HepG2 (cell line): ENCODE measurements at regions not wholly inside any gene's neighbourhood (a gene's known extent, or its start where the extent isn't known, plus 50 kb on each side); places are given as distances from the start of the nearest gene placed in this dataset.

Experiments used
- ATAC-seq: fragments of 200-7000 bp; cut with Tn5 transposase; 3 replicates; pipeline ENCODE4 v1.9.1; 2020; ENCODE audit warnings: mild to moderate bottlenecking, moderate library complexity
- BruUV-seq: library from RNA; stranded (reverse); fragments of 400-500 nt; replicated peaks from 2 replicates; lab custom pipeline; 2021; lab: Mats Ljungman, UMichigan
- CTCF ChIA-PET: fragments of 300-600 bp; formaldehyde crosslinking; extraction: SDS; loops from one replicate; lab custom pipeline; 2021; ENCODE audit warnings: low total read pairs, inconsistent platforms, low intra/inter-chr PET ratio; lab: Yijun Ruan, JAX
- POLR2A ChIA-PET: fragments of 350-600 bp; sonication (Branson Sonifier 250); formaldehyde crosslinking; loops from one replicate; lab custom pipeline; 2020; ENCODE audit warnings: antibody characterized with exemption, inconsistent platforms; lab: Yijun Ruan, JAX
- DNase-seq: peaks from one replicate; pipeline ENCODE4 v3.0.0-alpha.2; 2015; ENCODE audit warnings: low spot score
- FAIRE-seq: peaks from 3 replicates; lab custom pipeline; 2011; peaks lifted over from hg19 to GRCh38; lab: Jason Lieb, UNC
- H2AFZ ChIP-seq: one replicate; pipeline ENCODE4 v1.6.1; 2011; ENCODE audit warnings: low read length, inconsistent platforms
- H3K27ac ChIP-seq: fragments of 300-600 bp; 3 replicates; pipeline ENCODE4 v1.8.0; 2011; ENCODE audit warnings: mixed run types, mild to moderate bottlenecking, mixed read lengths, low read length, inconsistent platforms; ENCODE audit not compliant: insufficient read depth; ENCODE audit errors: extremely low read length
- H3K27me3 ChIP-seq, 2 experiments: fragments of 200-600 bp in 1 of 2; 2 replicates in 1 of 2; 3 replicates in 1 of 2; pipeline versions ENCODE4 v1.6.0 to v1.8.0; 2011; ENCODE audit warnings: low read length in 2 of 2, mild to moderate bottlenecking in 2 of 2, moderate library complexity in 2 of 2, inconsistent platforms in 1 of 2; ENCODE audit not compliant: insufficient read depth in 2 of 2, control insufficient read depth in 1 of 2
- H3K36me3 ChIP-seq, 2 experiments: fragments of 200-600 bp in 1 of 2; replicated peaks in 1 of 2; 2 replicates in 1 of 2; 3 replicates in 1 of 2; pipeline versions ENCODE4 v1.5.1 to v1.8.0; 2011; ENCODE audit warnings: low read length in 2 of 2, inconsistent platforms in 1 of 2; ENCODE audit not compliant: insufficient read depth in 2 of 2, control insufficient read depth in 1 of 2
- H3K4me1 ChIP-seq: 2 replicates; pipeline ENCODE4 v1.5.1; 2012; ENCODE audit warnings: low read length, inconsistent platforms; ENCODE audit not compliant: insufficient read depth
- H3K4me2 ChIP-seq: 2 replicates; pipeline ENCODE4 v1.6.0; 2011; ENCODE audit warnings: low read depth, low read length, inconsistent platforms
- H3K4me3 ChIP-seq, 3 experiments: fragments of 200-600 bp in 1 of 3; sonication (generic), shearing (Covaris generic) in 1 of 3; replicated peaks in 1 of 3; 2 replicates each; pipeline ENCODE4 v1.5.1; 2011 to 2016; ENCODE audit warnings: low read length in 3 of 3, inconsistent platforms in 2 of 3, low read depth in 2 of 3, mild to moderate bottlenecking in 2 of 3, control low read depth in 1 of 3, mixed read lengths in 1 of 3; ENCODE audit not compliant: insufficient read depth in 1 of 3
- H3K79me2 ChIP-seq: one replicate; pipeline ENCODE4 v1.6.1; 2011; ENCODE audit warnings: low read length, inconsistent platforms; ENCODE audit not compliant: insufficient read depth
- H3K9ac ChIP-seq: 2 replicates; pipeline ENCODE4 v1.6.0; 2011; ENCODE audit warnings: mild to moderate bottlenecking, low read depth, low read length, inconsistent platforms; ENCODE audit not compliant: insufficient read depth
- H3K9me3 ChIP-seq: 2 replicates; pipeline ENCODE4 v1.5.1; 2012; ENCODE audit warnings: mild to moderate bottlenecking, low read length
- H4K20me1 ChIP-seq: 2 replicates; pipeline ENCODE4 v1.6.0; 2011; ENCODE audit warnings: inconsistent platforms, mild to moderate bottlenecking, low read length, moderate library complexity; ENCODE audit not compliant: insufficient read depth
- CBX2 ChIP-seq, 2 experiments: fragments of 200-600 bp in 1 of 2; sonication (generic); formaldehyde crosslinking in 1 of 2; IDR thresholded peaks; 2 replicates each; pipeline versions ENCODE4 v1.7.0 to v1.8.1; 2018 to 2022; ENCODE audit warnings: low read depth in 2 of 2, low read length in 1 of 2, mild to moderate bottlenecking in 1 of 2, missing genetic modification reagents in 1 of 2
- EEA1 ChIP-seq: sonication (generic); formaldehyde crosslinking; IDR thresholded peaks from 2 replicates; pipeline ENCODE4 v1.5.1; 2020; ENCODE audit warnings: mild to moderate bottlenecking, missing genetic modification reagents, borderline replicate concordance
- HNRNPUL1 ChIP-seq: fragments of 200-400 bp; formaldehyde crosslinking; IDR thresholded peaks from 2 replicates; pipeline ENCODE4 v1.6.1; 2017; ENCODE audit warnings: low read depth, mild to moderate bottlenecking, low read length, moderate library complexity
- IKZF1 ChIP-seq: fragments of 450-650 bp; IDR thresholded peaks from 2 replicates; pipeline ENCODE4 v1.7.1; 2016
- KLF15 ChIP-seq: sonication (generic); formaldehyde crosslinking; IDR thresholded peaks from 2 replicates; pipeline ENCODE4 v1.8.1; 2023; ENCODE audit warnings: borderline replicate concordance, mild to moderate bottlenecking, inconsistent platforms, missing genetic modification reagents, mixed read lengths
- NR1H2 ChIP-seq: sonication (generic); formaldehyde crosslinking; IDR thresholded peaks from 2 replicates; pipeline ENCODE4 v1.8.1; 2022; ENCODE audit warnings: low read depth, missing genetic modification reagents, borderline replicate concordance
- RFXANK ChIP-seq: IDR thresholded peaks from 2 replicates; pipeline ENCODE4 v1.6.1; 2016
- SP1 ChIP-seq, 2 experiments: fragments of 450-650 bp in 1 of 2; sonication (generic) in 1 of 2; formaldehyde crosslinking in 1 of 2; IDR thresholded peaks; 2 replicates each; pipeline versions ENCODE4 v1.4.0 to v1.6.1; 2016 to 2020; ENCODE audit warnings: missing genetic modification reagents in 1 of 2
- SPEN ChIP-seq: sonication (generic); formaldehyde crosslinking; IDR thresholded peaks from 2 replicates; pipeline ENCODE4 v1.5.1; 2020; ENCODE audit warnings: low read depth, mild to moderate bottlenecking, missing genetic modification reagents
- ZC3H4 ChIP-seq: sonication (generic); formaldehyde crosslinking; IDR thresholded peaks from 2 replicates; pipeline ENCODE4 v1.4.0; 2020; ENCODE audit warnings: missing genetic modification reagents, borderline replicate concordance
- ZNF75D ChIP-seq: sonication (generic); formaldehyde crosslinking; IDR thresholded peaks from 2 replicates; pipeline ENCODE4 v1.8.1; 2023; ENCODE audit warnings: missing genetic modification reagents, mild to moderate bottlenecking, borderline replicate concordance
- WGBS: methylation state at CpG from one replicate; pipeline ENCODE4 v1.1.6; 2017; ENCODE audit warnings: low lambda C conversion rate; 5-methylcytosine and 5-hydroxymethylcytosine counted together
- in situ Hi-C: cut with HindIII; loops from 2 replicates; pipeline ENCODE4 v1.10.0; 2017; ENCODE audit warnings: low pct_unique_long_range_greater_than_20kb; ENCODE audit not compliant: extremely low pct_ligation_motif_present
- intact Hi-C: fragments of 100-400 bp; cut with micrococcal nuclease; formaldehyde crosslinking; loops from one replicate; pipeline ENCODE4 v1.10.0; 2022; ENCODE audit not compliant: unreplicated experiment
- TF ChIP-seq, protein P1 (sequence below): sonication (generic); formaldehyde crosslinking; IDR thresholded peaks from 2 replicates; pipeline ENCODE4 v1.5.0; 2020; ENCODE audit warnings: missing genetic modification reagents
- TF ChIP-seq, protein P2 (sequence below): IDR thresholded peaks from 2 replicates; pipeline ENCODE4 v1.4.0; 2020; ENCODE audit warnings: mild to moderate bottlenecking, missing genetic modification reagents

- ChIA-PET CTCF (no interaction called here), POLR2A (no interaction called here)
- no CpG with 5 or more reads among the region's 1 CpG for WGBS
- no TSS peak for BruUV-seq
- no peaks in the 10 kb centered on the region for H4K20me1 ChIP-seq
- in situ Hi-C loops (no loop called here), intact Hi-C loops (no loop called here)
- peaks cover 0 to 2% of the 10 kb centered on the region in 2 experiments; a peak in 1 of 5 replicates for H3K27me3 ChIP-seq
- H3K27ac ChIP-seq = no peak overlapping the region
- DNase-seq (no peak), FAIRE-seq (no peak), ATAC-seq (no peak)
- TF ChIP-seq ZC3H4 (no peak), NR1H2 (CRISPR knock-in tag) (no peak), RFXANK (no peak), SP1 (IDR thresholded peaks at IDR 0.05) (no peak), SP1 (CRISPR knock-in tag; IDR thresholded peaks at IDR 0.05) (no peak), HNRNPUL1 (no peak), ZNF75D (CRISPR knock-in tag) (no peak), CBX2 (IDR thresholded peaks at IDR 0.05; ENCODE audit: low read depth, low read length) (no peak), CBX2 (CRISPR knock-in tag; IDR thresholded peaks at IDR 0.05; ENCODE audit: low read depth) (no peak), IKZF1 (no peak), SPEN (CRISPR knock-in tag) (no peak), KLF15 (no peak), EEA1 (CRISPR knock-in tag) (no peak)
- TF ChIP-seq, protein P1, sequence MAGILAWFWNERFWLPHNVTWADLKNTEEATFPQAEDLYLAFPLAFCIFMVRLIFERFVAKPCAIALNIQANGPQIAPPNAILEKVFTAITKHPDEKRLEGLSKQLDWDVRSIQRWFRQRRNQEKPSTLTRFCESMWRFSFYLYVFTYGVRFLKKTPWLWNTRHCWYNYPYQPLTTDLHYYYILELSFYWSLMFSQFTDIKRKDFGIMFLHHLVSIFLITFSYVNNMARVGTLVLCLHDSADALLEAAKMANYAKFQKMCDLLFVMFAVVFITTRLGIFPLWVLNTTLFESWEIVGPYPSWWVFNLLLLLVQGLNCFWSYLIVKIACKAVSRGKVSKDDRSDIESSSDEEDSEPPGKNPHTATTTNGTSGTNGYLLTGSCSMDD (CRISPR knock-in tag) = no peak
- TF ChIP-seq, protein P2, sequence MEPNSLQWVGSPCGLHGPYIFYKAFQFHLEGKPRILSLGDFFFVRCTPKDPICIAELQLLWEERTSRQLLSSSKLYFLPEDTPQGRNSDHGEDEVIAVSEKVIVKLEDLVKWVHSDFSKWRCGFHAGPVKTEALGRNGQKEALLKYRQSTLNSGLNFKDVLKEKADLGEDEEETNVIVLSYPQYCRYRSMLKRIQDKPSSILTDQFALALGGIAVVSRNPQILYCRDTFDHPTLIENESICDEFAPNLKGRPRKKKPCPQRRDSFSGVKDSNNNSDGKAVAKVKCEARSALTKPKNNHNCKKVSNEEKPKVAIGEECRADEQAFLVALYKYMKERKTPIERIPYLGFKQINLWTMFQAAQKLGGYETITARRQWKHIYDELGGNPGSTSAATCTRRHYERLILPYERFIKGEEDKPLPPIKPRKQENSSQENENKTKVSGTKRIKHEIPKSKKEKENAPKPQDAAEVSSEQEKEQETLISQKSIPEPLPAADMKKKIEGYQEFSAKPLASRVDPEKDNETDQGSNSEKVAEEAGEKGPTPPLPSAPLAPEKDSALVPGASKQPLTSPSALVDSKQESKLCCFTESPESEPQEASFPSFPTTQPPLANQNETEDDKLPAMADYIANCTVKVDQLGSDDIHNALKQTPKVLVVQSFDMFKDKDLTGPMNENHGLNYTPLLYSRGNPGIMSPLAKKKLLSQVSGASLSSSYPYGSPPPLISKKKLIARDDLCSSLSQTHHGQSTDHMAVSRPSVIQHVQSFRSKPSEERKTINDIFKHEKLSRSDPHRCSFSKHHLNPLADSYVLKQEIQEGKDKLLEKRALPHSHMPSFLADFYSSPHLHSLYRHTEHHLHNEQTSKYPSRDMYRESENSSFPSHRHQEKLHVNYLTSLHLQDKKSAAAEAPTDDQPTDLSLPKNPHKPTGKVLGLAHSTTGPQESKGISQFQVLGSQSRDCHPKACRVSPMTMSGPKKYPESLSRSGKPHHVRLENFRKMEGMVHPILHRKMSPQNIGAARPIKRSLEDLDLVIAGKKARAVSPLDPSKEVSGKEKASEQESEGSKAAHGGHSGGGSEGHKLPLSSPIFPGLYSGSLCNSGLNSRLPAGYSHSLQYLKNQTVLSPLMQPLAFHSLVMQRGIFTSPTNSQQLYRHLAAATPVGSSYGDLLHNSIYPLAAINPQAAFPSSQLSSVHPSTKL = no peak
- no peak overlapping the region for H3K4me3 ChIP-seq
- H3K4me2 ChIP-seq = no peak overlapping the region
- no peak overlapping the region for H2AFZ ChIP-seq
- no peaks in the 10 kb centered on the region for H3K9me3 ChIP-seq
- no peaks in the 10 kb centered on the region for H3K36me3 ChIP-seq
- peaks cover 13% of the 10 kb centered on the region for H3K4me1 ChIP-seq
- no peak overlapping the region for H3K9ac ChIP-seq
- no peaks in the 10 kb centered on the region for H3K79me2 ChIP-seq
These were observed 274.3 kb downstream of the BCOR start for GRCh38 chrX:39823424-39823823.
